DOHH2 (cell line): ENCODE measurements at regions not wholly inside any gene's neighbourhood (a gene's known extent, or its start where the extent isn't known, plus 50 kb on each side); places are given as distances from the start of the nearest gene placed in this dataset.

Experiments
- CTCF ChIP-seq: fragments of 200-600 bp; sonication (generic); IDR thresholded peaks from one replicate; pipeline ENCODE4 v1.5.1; 2014; ENCODE audit warnings: antibody characterized with exemption, mild to moderate bottlenecking, low read depth, low read length; ENCODE audit not compliant: poor library complexity, severe bottlenecking
- EZH2phosphoT487 ChIP-seq: fragments of 200-600 bp; sonication (generic); IDR thresholded peaks from 2 replicates; pipeline ENCODE4 v1.6.1; 2017; ENCODE audit warnings: borderline replicate concordance, mild to moderate bottlenecking, antibody characterized with exemption, low read length, moderate library complexity, mixed read lengths

GRCh38 chr10:20953120-20953519 is 56.0 kb upstream of the NEBL start:
- TF ChIP-seq CTCF = no peak
- TF ChIP-seq EZH2phosphoT487 = no peak
